ENCODE measurements at regions not wholly inside any gene's neighbourhood (a gene's known extent, or its start where the extent isn't known, plus 50 kb on each side); places are given as distances from the start of the nearest gene placed in this dataset.

DNA sequence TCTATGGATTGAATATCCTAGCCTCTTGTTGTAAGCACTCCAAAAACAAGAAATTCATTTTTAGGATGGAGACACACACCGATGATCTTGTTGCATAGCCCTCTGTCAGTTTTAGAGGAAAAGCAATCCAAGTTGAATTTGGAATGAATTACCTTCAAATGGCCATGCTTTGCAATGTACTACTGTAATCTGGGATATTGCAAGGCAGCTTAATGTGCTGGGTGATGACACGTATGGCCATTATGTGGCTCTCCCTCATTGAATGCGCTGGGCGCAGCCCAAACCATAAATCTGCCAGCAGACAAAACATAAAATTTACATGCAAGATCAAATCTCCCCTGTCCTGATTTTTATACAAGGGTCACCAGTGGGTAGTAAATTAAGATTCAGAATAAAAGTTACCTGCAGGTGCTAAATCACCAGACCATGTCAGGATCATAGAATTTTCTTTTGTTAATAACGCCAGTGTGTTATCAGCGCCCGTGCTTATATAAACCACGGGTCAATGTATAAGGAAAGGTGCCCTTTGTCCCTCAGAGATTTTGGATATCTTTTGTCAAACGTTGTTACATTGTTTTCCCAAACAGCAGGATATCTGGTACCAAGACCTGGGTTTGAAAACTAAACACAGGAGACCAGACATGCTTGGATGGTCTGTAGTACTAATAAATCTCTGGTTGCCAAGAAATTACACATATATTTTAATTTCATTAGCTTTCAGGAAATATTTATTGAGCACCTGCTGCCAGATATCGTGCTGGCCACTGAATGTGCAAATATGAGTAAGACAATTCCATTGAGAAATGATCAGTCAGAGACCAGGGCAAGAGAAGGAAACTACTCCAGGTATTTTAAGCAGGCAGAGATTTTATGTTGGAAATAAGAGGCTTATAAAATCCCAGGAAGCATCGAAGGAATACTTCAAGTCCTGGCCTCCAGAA, 237.1 kb downstream of the EBLN2 start:
- H3K9ac ChIP-seq (ENCODE audit: low read depth in 1 of 2, low read length in 2 of 2) = no peak overlapping the region
- H3K36me3 ChIP-seq (ENCODE audit: control insufficient read depth in 4 of 4, insufficient read depth in 3 of 4, low read depth in 1 of 4, low read length in 3 of 4) = no peaks in the 10 kb centered on the region
- WGBS = 60% methylated on average over 11 of the region's 11 CpGs
- TF ChIP-seq EGR1 (IDR thresholded peaks at IDR 0.05; ENCODE audit: low read depth in 2 of 2) (no peak), HNF4G (IDR thresholded peaks at IDR 0.05) (no peak), ZBTB33 (IDR thresholded peaks at IDR 0.05) (no peak), HNF4A (conservative IDR thresholded peaks at IDR 0.05) (no peak), FOXA2 (IDR thresholded peaks at IDR 0.05) (no peak)
- H3K4me1 ChIP-seq (ENCODE audit: control insufficient read depth in 4 of 4, insufficient read depth in 4 of 4, low read length in 3 of 4) = no peaks in the 10 kb centered on the region
- no peaks in the 10 kb centered on the region for H3K9me3 ChIP-seq (ENCODE audit: control insufficient read depth in 4 of 4, low read length in 3 of 4)
- no peak overlapping the region for H3K4me3 ChIP-seq (ENCODE audit: low read depth in 1 of 3, low read length in 3 of 3)
- H3K27me3 ChIP-seq (ENCODE audit: control insufficient read depth in 4 of 4, insufficient read depth in 4 of 4, low read length in 3 of 4) = peaks cover 0 to 3% (median 0%) of the 10 kb centered on the region in 4 donors
- no peak overlapping the region for H3K27ac ChIP-seq (ENCODE audit: low read depth in 1 of 2, low read length in 2 of 2)
- no peak for DNase-seq (ENCODE audit: low spot score)

DNA sequence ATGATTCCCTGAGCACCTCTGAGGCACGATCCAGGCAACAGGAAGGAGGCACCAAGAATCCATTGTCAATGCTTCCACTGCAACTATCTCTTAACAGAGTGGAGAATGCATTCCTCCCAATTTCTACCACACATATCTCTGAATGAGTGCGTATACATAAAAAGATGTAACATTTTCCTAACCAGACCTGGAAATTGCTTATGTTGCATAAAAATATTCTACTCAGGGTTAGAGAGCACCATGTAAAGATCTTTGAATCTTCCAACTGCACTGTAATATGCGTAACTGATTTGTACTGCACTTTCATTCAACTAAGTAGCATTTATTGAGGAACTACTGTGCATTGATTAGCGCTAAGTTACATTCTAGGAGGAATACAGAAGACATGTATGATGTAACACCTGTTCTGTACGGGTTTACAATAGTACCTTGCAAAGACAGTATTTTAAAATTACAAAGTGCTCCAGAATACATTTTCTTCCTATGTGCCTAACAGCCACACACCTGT, 237.8 kb downstream of the EBLN2 start:
- TF ChIP-seq HNF4G (IDR thresholded peaks at IDR 0.05) = no peak
- no peak for TF ChIP-seq HNF4A (conservative IDR thresholded peaks at IDR 0.05)
- TF ChIP-seq TAF1 (conservative IDR thresholded peaks at IDR 0.05) = no peak
- TF ChIP-seq FOXA1 (IDR thresholded peaks at IDR 0.05) = no peak
- no peak for TF ChIP-seq RAD21 (IDR thresholded peaks at IDR 0.05)
- no peak for TF ChIP-seq REST (IDR thresholded peaks at IDR 0.05)
- no peak for TF ChIP-seq ATF3 (IDR thresholded peaks at IDR 0.05)
- TF ChIP-seq RXRA (IDR thresholded peaks at IDR 0.05) = no peak
- TF ChIP-seq NR2F2 (IDR thresholded peaks at IDR 0.05) = no peak
- TF ChIP-seq CTCF (IDR thresholded peaks at IDR 0.05; ENCODE audit: low read depth, low read length, missing input control) = no peak
- no peak for TF ChIP-seq EGR1 (IDR thresholded peaks at IDR 0.05; ENCODE audit: low read depth in 2 of 2)
- TF ChIP-seq ZBTB33 (IDR thresholded peaks at IDR 0.05) = no peak
- no peak for TF ChIP-seq YY1 (IDR thresholded peaks at IDR 0.05)
- TF ChIP-seq JUND (IDR thresholded peaks at IDR 0.05) = no peak
- TF ChIP-seq GABPA (IDR thresholded peaks at IDR 0.05 in 1 of 2, conservative IDR thresholded peaks at IDR 0.05 in 1 of 2) = no peak
- TF ChIP-seq, protein P1, sequence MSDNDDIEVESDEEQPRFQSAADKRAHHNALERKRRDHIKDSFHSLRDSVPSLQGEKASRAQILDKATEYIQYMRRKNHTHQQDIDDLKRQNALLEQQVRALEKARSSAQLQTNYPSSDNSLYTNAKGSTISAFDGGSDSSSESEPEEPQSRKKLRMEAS (IDR thresholded peaks at IDR 0.05) = no peak
- Histone ChIP-seq H3K27me3 (ENCODE audit: control insufficient read depth in 4 of 4, insufficient read depth in 4 of 4, low read length in 3 of 4) (peaks cover 0 to 3% (median 0%) of the 10 kb centered on the region in 4 donors), H3K9ac (ENCODE audit: low read depth in 1 of 2, low read length in 2 of 2) (no peak overlapping the region), H3K4me3 (ENCODE audit: low read depth in 1 of 3, low read length in 3 of 3) (no peak overlapping the region), H3K4me1 (ENCODE audit: control insufficient read depth in 4 of 4, insufficient read depth in 4 of 4, low read length in 3 of 4) (no peaks in the 10 kb centered on the region), H3K9me3 (ENCODE audit: control insufficient read depth in 4 of 4, low read length in 3 of 4) (no peaks in the 10 kb centered on the region), H3K27ac (ENCODE audit: low read depth in 1 of 2, low read length in 2 of 2) (no peak overlapping the region), H3K36me3 (ENCODE audit: control insufficient read depth in 4 of 4, insufficient read depth in 3 of 4, low read depth in 1 of 4, low read length in 3 of 4) (no peaks in the 10 kb centered on the region)
- no peak for DNase-seq (ENCODE audit: low spot score)
- 75% methylated on average over 5 of the region's 5 CpGs for WGBS

All from liver (tissue), 8 donors.